ENCODE measurements at regions not wholly inside any gene's neighbourhood (a gene's known extent, or its start where the extent isn't known, plus 50 kb on each side); places are given as distances from the start of the nearest gene placed in this dataset.

GRCh38 chr3:87120881-87121280, 106.2 kb upstream of the CHMP2B start:
- Histone ChIP-seq H3K36me3 (ENCODE audit: control insufficient read depth in 2 of 2, insufficient read depth in 1 of 2, low read length in 2 of 2) (no peaks in the 10 kb centered on the region), H3K4me1 (ENCODE audit: control insufficient read depth, insufficient read depth, low read length) (no peaks in the 10 kb centered on the region), H3K27ac (ENCODE audit: extremely low read depth, low read depth, low read length) (no peak overlapping the region), H3K9me3 (ENCODE audit: control insufficient read depth, insufficient read depth, low read depth, low read length) (no peaks in the 10 kb centered on the region), H3K4me3 (ENCODE audit: low read depth, low read length) (no peak overlapping the region)
- TF ChIP-seq, protein P1, sequence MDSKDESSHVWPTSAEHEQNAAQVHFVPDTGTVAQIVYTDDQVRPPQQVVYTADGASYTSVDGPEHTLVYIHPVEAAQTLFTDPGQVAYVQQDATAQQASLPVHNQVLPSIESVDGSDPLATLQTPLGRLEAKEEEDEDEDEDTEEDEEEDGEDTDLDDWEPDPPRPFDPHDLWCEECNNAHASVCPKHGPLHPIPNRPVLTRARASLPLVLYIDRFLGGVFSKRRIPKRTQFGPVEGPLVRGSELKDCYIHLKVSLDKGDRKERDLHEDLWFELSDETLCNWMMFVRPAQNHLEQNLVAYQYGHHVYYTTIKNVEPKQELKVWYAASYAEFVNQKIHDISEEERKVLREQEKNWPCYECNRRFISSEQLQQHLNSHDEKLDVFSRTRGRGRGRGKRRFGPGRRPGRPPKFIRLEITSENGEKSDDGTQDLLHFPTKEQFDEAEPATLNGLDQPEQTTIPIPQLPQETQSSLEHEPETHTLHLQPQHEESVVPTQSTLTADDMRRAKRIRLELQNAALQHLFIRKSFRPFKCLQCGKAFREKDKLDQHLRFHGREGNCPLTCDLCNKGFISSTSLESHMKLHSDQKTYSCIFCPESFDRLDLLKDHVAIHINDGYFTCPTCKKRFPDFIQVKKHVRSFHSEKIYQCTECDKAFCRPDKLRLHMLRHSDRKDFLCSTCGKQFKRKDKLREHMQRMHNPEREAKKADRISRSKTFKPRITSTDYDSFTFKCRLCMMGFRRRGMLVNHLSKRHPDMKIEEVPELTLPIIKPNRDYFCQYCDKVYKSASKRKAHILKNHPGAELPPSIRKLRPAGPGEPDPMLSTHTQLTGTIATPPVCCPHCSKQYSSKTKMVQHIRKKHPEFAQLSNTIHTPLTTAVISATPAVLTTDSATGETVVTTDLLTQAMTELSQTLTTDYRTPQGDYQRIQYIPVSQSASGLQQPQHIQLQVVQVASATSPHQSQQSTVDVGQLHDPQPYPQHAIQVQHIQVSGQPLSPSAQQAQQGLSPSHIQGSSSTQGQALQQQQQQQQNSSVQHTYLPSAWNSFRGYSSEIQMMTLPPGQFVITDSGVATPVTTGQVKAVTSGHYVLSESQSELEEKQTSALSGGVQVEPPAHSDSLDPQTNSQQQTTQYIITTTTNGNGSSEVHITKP (tag by site-specific recombination; IDR thresholded peaks at IDR 0.05), result peak; percentile 90
- no peak for TF ChIP-seq ZNF239 (tag by site-specific recombination; IDR thresholded peaks at IDR 0.05)
- TF ChIP-seq, protein P2, sequence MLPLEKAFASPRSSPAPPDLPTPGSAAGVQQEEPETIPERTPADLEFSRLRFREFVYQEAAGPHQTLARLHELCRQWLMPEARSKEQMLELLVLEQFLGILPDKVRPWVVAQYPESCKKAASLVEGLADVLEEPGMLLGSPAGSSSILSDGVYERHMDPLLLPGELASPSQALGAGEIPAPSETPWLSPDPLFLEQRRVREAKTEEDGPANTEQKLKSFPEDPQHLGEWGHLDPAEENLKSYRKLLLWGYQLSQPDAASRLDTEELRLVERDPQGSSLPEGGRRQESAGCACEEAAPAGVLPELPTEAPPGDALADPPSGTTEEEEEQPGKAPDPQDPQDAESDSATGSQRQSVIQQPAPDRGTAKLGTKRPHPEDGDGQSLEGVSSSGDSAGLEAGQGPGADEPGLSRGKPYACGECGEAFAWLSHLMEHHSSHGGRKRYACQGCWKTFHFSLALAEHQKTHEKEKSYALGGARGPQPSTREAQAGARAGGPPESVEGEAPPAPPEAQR (tag by site-specific recombination; IDR thresholded peaks at IDR 0.05), result no peak
- POLR2A ChIA-PET, result no interaction called here
- CTCF ChIA-PET, result no interaction called here

DNA sequence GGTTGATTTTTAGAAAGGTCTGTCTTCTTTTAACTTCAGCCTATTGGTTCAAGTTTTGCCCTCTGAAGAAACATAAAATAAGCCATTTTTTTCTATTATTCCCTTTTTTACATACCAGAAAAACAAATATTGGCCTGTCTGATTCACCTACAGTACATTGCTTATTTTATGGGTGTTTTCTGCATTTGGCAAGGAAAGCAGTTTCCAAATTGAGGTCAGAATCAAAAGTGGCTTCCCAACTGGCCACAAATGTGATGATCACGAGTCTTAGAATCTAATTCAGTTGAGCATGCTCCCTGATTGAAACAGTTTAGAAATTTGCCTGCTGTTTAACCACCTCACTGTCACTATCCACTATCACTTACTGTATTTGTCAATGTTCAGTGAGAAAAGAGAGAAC, 106.9 kb upstream of the CHMP2B start:
- Histone ChIP-seq H3K4me3 (ENCODE audit: low read depth, low read length) (no peak overlapping the region), H3K9me3 (ENCODE audit: control insufficient read depth, insufficient read depth, low read depth, low read length) (no peaks in the 10 kb centered on the region), H3K27ac (ENCODE audit: extremely low read depth, low read depth, low read length) (no peak overlapping the region), H3K4me1 (ENCODE audit: control insufficient read depth, insufficient read depth, low read length) (no peaks in the 10 kb centered on the region), H3K36me3 (ENCODE audit: control insufficient read depth in 2 of 2, insufficient read depth in 1 of 2, low read length in 2 of 2) (no peaks in the 10 kb centered on the region)
- no peak for TF ChIP-seq ZNF837 (tag by site-specific recombination; IDR thresholded peaks at IDR 0.05)
- no peak for TF ChIP-seq ZNF157 (tag by site-specific recombination; IDR thresholded peaks at IDR 0.05)
- TF ChIP-seq, protein P3, sequence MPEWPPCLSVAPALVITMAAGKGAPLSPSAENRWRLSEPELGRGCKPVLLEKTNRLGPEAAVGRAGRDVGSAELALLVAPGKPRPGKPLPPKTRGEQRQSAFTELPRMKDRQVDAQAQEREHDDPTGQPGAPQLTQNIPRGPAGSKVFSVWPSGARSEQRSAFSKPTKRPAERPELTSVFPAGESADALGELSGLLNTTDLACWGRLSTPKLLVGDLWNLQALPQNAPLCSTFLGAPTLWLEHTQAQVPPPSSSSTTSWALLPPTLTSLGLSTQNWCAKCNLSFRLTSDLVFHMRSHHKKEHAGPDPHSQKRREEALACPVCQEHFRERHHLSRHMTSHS (tag by site-specific recombination; IDR thresholded peaks at IDR 0.05), result no peak
- no peak for TF ChIP-seq SALL2 (tag by site-specific recombination; IDR thresholded peaks at IDR 0.05; ENCODE audit: borderline replicate concordance)
- TF ChIP-seq ZNF335 (tag by site-specific recombination; conservative IDR thresholded peaks at IDR 0.05), result no peak
- TF ChIP-seq CTCF (tag by site-specific recombination; IDR thresholded peaks at IDR 0.05), result no peak
- CTCF ChIA-PET, result no interaction called here
- POLR2A ChIA-PET, result interaction anchor here (0.5 kb wide), 1 partner anchor 1308 kb away, joined by 3 read pairs; no protein-coding TSS in a partner anchor

DNA sequence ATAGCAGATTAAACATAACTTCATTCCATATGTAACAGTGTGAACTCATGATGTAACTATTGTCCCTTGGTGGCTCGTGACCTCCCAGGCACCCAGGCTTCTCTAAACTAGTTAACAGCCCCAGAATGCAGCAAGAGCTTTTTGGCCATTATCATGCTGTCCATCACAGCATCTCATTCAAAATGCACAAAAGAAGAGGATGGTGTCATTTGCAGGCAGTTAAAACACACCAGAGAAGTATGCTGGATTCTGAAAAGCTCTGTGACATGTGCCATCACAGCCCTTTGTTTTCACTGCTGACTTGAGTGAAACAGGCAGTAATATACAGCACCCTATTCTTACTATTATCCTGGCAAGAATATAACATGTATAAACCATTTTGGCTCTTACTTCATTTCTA, 117.6 kb upstream of the CHMP2B start:
- ChIA-PET CTCF (no interaction called here), POLR2A (no interaction called here)
- no peaks in the 10 kb centered on the region for H3K4me1 ChIP-seq (ENCODE audit: control insufficient read depth, insufficient read depth, low read length)
- no peaks in the 10 kb centered on the region for H3K36me3 ChIP-seq (ENCODE audit: control insufficient read depth in 2 of 2, insufficient read depth in 1 of 2, low read length in 2 of 2)
- H3K9me3 ChIP-seq (ENCODE audit: control insufficient read depth, insufficient read depth, low read depth, low read length), result no peaks in the 10 kb centered on the region
- no peak overlapping the region for H3K4me3 ChIP-seq (ENCODE audit: low read depth, low read length)
- H3K27ac ChIP-seq (ENCODE audit: extremely low read depth, low read depth, low read length), result no peak overlapping the region
- TF ChIP-seq ZNF580 (tag by site-specific recombination; IDR thresholded peaks at IDR 0.05) (no peak), BCL6B (tag by site-specific recombination; IDR thresholded peaks at IDR 0.05) (no peak), ZNF223 (tag by site-specific recombination; IDR thresholded peaks at IDR 0.05) (no peak), CTCF (tag by site-specific recombination; IDR thresholded peaks at IDR 0.05) (no peak), KLF16 (tag by site-specific recombination; IDR thresholded peaks at IDR 0.05) (no peak), BCL11B (tag by site-specific recombination; IDR thresholded peaks at IDR 0.05; ENCODE audit: low read depth) (no peak), ZNF248 (tag by site-specific recombination; IDR thresholded peaks at IDR 0.05) (no peak), ZFHX2 (tag by site-specific recombination; conservative IDR thresholded peaks at IDR 0.05) (no peak)
- TF ChIP-seq, protein P4, sequence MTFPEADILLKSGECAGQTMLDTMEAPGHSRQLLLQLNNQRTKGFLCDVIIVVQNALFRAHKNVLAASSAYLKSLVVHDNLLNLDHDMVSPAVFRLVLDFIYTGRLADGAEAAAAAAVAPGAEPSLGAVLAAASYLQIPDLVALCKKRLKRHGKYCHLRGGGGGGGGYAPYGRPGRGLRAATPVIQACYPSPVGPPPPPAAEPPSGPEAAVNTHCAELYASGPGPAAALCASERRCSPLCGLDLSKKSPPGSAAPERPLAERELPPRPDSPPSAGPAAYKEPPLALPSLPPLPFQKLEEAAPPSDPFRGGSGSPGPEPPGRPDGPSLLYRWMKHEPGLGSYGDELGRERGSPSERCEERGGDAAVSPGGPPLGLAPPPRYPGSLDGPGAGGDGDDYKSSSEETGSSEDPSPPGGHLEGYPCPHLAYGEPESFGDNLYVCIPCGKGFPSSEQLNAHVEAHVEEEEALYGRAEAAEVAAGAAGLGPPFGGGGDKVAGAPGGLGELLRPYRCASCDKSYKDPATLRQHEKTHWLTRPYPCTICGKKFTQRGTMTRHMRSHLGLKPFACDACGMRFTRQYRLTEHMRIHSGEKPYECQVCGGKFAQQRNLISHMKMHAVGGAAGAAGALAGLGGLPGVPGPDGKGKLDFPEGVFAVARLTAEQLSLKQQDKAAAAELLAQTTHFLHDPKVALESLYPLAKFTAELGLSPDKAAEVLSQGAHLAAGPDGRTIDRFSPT (tag by site-specific recombination; IDR thresholded peaks at IDR 0.05), result no peak
